Inflammatory macrophage treated with lipopolysaccharide for 1 hour (primary cell): ENCODE measurements at regions not wholly inside any gene's neighbourhood (a gene's known extent, or its start where the extent isn't known, plus 50 kb on each side); places are given as distances from the start of the nearest gene placed in this dataset.
"Not testable (repeated sequence)": the region's sequence is repeated elsewhere in the genome, so short reads cannot be mapped to it uniquely, and the experiment has no call there.

Source experiments
- DNase-seq, 2 donors: peaks; one replicate each; pipeline ENCODE4 v3.0.0-alpha.2; 2020 to 2022

DNA sequence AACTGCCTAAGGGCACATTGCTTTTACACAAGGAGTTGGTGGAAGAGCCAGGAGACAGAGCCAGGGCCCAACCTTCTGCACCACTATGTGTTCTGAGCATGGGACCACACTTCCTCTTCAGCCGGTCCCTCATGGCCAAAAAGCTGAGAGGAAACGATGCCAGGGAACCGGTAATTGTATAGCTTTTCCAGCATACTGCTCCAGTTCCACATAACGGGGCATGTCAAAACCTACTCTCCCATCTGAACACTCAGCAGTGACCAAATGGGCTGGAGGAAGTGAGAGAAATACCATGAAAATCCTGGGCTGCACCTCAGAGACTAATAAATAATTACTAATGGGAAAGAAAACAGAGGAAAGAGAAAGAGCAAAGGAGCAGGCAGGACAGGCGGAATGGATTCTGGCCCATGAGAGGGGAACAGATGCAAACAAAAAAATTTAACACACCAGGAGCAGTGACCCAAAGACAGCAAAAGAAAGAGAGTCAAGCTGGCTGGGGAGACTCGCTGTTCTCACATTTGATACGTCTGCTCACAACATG is 52.0 kb upstream of the BMP2 start:
- DNase-seq: peak in 1 of 2 donors; percentile 17

DNA sequence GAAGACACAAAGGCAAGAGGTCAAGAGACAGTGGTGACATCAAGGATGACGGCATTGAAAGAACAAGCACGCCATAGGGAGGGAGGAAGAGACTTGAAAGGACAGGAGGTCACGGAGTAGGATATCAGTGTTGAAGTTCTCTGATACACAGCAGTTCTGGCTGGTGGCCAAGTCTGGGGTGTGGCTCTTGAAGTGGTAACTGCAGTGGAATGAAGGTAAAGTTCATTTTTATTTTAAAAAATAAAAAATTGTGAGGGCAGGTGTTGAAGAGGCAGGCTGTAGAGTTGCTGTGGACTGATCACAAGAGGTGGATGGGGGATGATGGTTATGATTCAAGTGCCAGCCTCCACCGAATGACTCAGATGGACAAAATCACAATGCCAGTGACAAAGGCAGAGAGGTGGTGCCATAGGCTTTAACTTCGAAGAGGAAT is 53.2 kb upstream of the BMP2 start:
- no peak for DNase-seq

DNA sequence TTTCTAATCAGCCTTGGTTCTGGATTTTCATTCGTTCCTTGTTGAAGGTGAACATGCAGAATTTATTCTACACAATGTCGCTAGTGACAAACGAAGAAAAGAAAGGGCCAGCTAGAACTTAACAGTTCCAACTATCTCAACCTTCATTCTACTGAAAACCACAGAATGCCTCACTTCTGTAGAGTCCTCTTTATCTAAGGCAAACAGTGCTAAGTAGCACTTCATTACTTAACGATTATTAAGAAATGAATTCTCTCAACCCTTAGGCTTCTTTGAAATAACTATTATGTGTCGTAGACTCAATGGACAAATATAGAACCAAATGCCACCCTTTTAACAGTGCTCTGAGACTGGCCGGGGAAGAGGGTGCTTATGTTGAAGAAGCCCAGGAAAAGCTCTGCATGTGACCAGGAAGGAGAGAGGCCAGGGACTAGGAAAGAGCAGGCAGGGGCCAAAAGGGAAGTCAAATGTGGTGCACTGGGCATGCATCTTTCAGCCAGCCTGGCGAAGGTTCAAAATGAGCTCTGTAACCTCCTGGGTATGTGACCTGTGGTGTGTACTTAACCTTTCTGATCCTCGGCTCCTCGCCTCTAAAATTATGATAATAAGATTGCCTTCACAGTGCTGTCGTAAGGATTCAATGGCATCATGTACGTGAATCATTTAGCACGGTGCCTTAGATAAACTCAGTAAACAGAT is 55.4 kb upstream of the BMP2 start:
- DNase-seq: no peak

DNA sequence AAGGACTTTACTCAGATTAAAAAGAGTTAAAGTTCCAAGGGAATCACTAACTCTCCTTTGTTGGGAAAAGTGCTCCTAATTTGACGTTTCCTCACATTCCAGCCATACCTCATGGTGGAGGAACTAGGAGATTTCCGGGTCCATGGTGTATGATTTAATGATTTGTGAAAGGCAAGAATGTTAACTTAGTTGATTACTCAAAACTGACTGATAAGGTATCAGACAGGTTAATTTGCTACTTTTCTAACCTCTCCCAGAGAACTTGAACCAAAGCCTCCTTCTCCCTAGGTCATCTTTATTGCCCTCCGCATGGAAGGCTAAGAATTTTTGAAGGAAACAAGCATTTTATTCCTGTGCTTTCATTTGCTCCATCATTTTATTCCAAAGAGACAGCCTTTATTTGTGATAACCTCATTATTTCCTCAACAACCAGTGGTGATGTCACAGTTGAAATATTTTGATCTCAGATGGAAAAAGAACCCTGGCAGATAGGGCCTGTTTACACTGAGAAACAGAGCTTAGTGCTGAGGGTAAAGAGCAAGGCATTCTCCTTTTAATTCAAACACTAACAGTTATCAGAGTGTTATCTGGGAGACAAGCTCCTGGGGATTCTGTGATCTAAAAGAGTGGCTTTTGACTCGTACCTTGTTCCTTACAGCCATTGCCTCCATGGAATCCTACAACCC is 57.4 kb upstream of the BMP2 start:
- no peak for DNase-seq

DNA sequence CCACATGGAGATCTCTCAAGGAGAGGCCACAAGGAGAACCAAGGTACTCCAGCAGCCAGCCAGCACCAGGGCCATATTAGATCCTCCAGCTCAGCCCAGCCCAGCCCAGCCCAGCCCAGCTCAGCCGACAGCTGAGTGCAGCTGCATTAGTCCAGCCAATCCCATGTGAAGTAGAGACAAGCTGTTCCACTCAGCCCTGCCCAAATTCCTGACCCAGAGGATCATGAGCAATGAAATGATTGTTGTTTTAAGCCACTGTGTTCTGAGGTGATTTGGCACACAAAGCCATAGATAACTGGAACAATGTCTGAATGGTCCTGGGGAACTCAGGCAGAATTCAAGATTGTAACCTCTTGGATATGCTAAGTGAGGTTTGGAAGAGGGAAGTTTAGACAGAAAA is 59.5 kb upstream of the BMP2 start:
- DNase-seq: no peak

DNA sequence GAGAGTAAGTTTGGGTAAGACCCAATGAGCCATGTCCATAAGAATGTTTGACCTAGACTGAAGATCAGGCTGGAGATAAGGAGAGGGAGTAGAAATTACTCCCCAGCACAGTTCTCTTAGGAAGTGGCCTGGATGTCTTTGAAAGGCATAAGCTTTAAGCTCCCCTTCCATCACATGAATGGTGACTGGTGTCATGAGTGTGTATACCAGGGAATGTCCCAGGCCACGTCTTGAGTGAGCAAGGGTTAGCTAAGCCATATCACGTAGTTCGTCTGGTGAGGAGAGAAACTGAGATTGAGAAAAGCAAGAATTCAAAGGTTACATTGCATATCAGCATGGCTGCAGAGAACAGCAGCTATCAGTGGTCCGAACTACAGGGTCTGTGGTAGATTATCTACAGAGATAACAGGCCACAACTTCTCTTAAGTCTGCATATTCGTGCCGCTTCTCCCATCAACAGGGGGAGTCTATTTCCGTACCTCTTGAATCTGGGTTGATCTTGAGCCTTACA is 60.1 kb upstream of the BMP2 start:
- peak in 1 of 2 donors; percentile 27 for DNase-seq

DNA sequence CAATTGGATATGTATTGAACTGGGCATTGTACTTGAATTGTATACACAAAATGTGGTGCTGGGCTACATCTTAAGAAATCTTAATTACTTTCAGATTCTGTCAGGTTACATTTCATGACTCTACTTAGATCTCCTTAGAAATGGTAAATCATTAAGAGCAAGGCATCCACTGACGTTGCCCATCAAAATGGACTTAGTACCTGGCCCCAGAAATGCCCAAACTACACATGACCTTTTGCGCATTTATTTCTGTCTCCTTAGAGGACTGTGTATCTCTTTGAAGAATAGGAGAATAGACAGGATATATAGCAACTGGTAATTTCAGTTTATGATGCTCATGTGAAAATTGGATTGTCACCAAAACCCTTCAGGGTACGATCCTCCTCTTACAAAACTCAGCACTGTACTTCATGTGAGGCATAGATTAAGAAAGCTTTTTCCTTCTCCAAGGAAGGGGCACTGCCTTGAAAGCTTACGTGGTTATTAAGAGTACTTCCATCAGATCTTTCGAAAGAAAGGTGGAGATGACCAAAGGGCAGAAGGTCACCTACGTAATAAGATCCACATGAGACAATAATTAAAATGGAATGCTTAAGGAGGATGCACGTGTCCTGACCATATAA is 61.4 kb upstream of the BMP2 start:
- DNase-seq: no peak

DNA sequence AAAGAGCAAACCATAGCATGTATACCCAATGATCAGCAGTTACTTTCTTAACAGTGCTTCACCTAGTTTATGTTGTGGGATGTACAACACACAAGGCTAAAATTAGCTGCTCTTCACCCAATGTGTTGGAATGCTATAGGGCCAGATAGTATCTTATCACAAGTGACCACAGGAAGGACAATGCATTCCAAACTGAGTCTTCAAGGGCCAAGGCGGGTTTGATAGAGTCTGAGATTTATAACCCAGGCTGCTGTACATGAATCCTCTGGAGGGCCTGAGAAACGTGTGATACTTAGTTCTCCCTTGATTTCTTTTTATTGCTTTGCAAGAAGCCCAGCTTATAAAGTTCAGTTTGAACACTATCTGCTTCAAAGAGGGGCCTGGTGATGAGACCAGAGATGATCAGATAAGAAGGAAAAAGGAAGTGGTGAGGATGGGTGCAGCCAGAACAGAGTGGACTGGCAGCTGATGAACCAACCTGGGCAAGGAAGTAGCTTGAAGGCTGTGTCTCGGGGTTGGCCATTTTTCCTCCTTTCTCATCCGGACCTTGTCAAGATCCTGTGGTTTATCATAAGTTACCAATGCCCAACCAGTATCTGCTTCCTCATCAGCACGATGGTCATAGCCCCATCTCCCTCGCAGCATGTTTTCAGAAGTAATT is 62.2 kb upstream of the BMP2 start:
- DNase-seq: no peak

DNA sequence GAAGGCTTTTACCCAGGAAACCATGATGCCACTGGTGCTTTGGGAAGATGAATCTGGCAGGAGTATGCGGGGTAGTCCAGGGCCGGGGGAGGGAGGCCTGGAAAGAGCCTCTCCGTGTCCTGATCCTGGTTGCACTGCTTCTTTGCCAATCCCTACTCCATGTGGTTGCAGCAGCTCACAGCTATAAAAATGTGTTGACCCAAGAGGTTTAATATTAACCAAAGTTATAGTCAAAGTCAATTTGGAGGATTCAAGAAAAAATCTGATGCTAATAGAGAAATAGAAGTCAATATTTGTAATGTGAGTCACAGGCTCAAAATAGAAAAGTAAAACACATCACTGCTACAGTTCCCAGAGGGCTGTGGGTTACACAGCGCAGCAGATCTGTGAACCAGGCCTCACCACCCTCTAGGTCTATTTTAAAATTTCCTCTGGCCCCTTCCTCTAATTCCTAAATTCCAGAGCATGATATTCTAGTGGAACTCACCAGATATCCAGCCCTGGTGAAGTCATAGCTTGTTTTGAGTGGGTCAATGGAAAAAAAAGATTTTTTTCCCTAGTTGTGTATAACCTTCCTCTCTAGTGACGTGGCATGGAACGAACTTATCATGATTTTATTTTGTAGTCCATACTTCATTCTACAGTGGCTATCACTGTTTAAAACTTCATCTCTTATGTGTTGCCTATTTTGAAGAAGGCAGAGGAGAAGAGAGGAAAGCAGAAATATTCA is 63.2 kb upstream of the BMP2 start:
- no peak for DNase-seq

DNA sequence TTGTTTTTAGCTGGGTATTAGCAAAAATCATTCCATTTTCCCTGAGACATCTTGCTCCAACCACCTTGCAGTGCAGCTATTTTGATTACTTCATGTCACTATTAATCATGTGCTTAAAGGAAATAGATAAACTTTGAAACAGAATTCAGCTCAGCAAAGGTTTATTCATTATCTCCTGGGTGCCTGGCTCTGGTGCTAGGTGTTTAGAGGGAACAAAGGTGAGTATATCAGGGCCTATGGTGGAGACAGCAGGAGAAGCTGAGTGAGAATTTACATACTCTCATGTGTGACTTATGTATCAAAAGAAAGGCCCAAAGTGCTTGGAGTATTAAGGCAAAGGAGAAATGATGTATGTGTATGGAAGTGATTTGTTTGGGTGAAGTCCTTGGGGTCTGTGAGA is 63.8 kb upstream of the BMP2 start:
- DNase-seq: no peak

DNA sequence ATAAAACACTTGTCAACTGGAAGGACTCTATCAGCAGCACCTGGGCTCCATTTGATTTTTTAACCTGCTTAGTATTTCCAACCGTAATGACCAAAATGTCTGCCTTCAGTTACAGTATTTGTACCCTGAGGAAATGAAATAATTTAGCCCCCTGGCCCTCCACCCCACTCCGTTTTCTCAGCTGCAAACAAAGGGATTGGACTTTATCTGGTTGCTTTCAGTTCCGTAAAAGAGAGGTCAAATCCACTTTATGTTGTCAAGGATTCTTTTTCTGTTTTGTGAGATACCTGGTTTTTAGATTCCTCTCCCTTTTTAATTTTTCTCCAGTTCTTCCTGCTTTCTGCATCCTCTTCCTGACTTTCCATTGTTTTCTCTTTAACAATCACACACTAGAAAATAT is 64.4 kb upstream of the BMP2 start:
- DNase-seq: no peak

DNA sequence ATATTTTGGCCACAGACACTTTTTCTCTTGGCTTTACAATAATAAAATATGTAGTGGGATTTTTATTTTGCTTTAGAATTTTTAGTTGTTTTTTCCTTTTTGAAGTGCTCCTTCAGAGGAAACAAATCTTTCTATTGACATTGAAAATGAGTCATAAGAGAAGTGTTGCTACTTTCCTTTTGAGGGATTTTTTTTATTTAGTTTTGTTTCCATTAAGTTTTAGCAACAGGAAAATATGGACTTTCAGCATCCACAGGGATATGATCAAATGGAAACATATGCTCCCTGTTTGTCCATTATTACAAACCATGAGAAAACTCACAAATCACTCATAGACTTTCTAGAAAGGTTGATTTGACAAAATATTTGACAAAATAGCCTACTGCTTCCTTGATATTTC is 65.3 kb upstream of the BMP2 start:
- no peak for DNase-seq

DNA sequence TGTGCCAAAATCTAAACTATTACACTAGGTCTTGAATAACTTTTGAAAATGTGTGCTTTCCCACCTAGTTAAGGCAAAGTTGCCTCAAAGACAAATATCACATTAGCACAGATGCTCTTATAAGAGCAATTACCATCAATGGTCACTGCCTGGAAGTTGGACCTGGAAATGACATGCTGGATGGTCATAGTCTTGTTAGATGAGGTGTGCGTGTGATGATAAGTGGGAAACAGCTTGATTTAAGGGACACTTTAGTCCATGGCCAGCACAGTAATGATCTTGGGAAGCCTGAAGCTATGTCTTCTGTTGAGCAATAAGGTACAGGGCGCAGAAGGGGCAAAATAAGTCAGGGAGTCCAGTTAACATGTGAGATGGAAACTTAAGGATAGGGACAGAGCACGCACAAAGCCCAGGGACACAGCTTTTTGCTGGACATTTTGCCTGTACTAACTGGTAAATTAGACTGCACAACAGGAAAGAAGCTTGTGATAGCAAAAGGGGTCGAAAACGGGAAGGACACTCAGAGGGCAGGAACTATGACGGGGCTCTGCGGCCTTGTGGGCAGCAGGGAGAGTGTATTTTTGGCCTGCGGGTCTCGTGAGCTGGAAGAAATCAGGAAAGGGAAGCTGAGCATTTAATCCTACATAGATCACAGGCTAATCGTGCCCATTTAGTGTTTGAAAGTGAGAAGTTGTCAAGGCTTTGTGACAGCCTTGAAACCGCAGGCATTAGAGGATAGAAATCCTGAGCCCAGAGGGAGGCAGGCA is 66.7 kb upstream of the BMP2 start:
- peak; percentile 82 to 85 for DNase-seq

DNA sequence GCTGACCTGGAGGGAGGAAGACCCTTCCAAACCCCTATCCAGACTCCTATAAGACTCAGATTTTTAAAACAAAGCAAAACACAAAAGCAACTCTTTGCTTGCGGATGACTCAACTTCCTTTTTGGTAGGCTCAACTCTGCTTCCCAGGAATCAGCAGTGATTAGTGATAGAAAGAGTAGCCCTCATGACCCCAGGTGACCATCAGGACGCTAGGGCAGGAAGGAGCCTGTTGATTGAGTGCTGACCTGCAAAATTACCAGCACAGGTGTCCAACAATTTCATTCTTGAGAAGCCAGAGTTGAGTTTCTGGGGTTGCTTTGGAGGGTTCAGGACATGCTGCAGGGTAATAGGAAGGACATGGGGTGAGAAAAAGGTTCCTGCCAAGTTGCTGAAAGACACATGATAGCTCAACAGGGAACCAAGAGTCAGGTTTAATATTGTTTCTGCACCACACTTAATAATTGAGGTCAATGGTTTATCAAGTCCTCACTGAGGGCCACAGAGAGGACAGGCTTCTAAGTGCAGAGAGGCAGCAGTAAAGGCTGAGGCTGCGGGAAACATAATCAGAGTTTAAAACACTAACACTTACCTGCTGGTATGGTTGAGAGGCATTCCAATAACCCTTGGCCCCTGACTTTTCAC is 67.4 kb upstream of the BMP2 start:
- peak in 1 of 2 donors; percentile 16 for DNase-seq

DNA sequence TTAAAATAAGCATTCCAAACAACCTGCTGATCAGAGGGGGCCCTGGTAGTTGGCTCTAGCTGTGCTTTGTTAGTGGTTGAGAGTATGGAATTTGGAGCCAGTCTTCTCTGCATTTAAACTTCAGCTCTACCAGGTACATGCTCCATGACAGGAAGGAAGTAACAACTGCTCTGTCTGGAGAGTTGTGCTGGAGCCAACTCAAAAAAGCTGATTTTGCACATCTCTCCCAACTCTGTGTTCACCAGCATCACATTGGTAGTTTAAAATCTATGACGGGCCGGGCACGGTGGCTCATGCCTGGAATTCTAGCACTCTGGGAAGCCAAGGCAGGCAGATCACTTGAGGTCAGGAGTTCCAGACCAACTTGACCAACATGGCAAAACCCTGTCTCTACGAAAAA is 68.8 kb upstream of the BMP2 start:
- no peak for DNase-seq

DNA sequence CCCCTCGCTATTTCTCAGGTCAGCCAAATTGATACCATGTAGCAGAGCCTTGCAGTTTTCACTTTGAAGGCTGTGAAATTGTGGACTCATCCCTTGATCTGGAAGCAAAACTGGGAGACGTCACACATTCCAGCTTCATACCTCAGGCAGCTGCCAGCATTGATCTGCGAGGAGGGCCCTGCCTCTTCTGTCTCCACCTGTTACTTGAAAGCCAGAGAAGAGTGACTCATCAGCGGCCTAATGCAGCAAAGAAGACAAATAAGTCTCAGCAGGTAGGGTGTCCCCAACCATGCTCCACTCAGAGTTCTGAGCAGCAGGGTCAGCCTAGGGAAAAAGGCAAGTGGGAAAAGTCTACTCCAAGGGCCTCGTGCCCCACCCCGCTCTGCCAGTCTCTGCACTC is 69.4 kb upstream of the BMP2 start:
- no peak for DNase-seq

DNA sequence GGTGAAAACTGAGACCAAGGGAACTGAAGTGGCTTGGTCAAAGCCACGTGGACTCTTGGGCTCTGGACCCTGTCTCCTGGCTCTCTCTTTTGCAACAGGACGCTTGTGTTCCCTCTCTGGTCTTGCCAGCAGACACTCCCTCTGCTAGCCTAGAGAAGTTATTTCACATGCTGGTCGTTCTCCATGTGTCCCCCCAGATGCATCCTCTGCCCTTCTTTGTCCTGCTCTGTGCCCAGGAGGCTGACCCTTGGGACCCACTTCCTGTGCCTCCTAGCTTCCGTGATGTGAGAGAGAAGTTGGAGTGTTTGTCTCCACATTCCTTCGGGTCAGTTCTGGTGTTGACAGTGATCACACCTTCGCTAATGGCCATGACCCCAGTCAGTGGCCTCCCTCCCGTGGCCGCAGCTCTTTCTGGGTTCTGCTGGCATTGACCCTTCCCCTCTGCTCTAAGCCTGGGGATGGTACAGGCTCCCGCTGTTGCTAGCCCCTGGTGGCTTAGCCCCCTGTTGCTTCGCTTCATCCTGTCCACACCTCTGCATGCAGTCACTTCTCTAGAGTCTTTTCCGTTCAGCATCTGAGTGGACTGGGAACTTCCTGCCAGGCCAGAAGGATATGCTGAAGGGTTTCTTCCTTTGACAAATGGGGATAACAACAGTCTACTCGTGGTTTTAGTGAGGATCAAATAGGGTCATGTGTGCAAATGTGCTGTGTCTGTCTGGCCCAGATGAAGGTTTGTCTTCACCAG is 70.1 kb upstream of the BMP2 start:
- no peak for DNase-seq

DNA sequence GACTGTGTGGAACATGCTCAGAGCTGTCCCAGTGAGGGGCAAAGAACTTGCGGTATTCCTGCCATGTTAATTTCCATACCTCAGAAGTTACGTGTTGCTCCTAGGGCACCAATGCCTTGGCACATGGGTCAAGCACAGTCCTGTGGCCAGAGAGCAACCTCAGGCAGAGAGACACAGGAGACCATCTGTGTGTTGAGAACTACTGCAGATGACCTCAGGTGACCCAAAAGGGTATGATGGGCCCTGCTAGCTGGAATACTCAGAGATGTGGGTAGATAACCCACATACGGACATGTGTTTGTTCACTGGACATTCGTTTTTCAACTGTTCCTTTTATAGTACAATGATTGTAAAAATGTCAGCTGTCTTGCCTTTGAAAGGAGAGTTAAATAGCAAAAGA is 71.5 kb upstream of the BMP2 start:
- DNase-seq: no peak

DNA sequence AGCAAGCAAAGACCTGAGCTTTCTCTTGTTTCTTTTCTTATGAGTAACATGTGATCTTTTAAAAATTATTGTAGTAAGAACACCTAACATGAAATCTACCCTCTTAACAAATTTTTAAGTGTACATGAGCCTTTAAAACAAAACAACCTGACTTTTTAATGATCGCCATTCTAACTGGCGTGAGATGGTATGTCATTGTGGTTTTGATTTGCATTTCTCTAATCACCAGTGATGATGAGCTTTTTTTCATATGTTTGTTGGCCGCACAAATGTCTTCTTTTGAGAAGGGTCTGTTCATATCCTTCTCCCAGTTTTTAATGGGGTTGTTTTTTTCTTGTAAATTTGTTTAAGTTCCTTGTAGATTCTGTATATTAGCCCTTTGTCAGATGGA is 73.7 kb upstream of the BMP2 start:
- DNase-seq: not testable (repeated sequence)

DNA sequence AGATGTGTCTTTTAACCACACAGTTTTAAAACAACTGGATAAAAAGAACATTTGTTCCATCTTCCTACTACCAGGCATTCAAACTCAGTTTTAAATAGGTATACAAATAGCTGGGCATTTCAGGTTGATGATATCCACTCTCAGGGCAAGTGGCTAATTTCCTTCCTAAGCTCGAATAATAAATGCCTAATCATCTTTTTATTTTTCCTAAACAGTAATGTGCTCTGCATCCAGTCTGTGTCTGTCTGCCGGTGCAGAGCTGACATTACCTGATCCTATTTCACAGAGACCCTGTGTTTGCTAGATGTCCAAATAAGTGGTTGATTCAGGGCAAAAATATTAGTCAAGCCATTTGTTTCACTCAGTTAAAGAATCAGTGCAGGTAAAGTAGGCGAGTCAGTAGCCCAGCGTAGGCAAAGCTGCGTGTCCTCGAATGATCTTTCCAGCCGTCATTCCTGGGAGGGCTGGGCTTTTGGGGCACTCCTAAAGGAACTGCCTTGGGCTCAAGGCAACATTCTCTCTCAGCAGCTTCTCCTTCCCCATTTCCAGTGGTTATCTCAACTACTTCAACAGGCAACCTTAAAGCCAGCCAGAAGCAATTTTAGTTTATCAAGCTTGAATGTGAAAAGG is 74.2 kb upstream of the BMP2 start:
- no peak for DNase-seq
